ENCODE measurements at regions not wholly inside any gene's neighbourhood (a gene's known extent, or its start where the extent isn't known, plus 50 kb on each side); places are given as distances from the start of the nearest gene placed in this dataset.

DNA sequence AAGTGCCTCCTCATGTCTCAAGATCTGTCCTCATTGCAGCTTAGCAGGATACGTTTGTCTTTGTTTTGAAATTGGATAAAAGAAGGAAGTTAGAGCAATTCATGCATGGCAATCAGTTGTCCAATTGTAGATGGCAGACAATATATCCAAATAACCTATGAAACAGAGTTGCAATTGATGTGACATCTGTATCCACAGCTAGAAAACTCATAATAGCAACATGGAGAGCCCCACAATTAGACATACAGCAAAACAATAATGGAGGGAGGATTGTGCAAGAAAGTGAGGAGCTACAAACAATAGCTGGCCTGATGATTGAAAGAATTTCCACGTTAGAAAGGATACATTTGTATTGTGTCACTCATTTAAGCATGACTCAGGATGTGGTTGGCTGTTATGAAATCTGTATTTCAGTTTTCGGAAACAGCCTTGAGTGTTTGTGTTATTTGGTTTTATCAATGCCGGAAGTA is 132.0 kb downstream of the FAM174A start:
- TF ChIP-seq, protein P1, sequence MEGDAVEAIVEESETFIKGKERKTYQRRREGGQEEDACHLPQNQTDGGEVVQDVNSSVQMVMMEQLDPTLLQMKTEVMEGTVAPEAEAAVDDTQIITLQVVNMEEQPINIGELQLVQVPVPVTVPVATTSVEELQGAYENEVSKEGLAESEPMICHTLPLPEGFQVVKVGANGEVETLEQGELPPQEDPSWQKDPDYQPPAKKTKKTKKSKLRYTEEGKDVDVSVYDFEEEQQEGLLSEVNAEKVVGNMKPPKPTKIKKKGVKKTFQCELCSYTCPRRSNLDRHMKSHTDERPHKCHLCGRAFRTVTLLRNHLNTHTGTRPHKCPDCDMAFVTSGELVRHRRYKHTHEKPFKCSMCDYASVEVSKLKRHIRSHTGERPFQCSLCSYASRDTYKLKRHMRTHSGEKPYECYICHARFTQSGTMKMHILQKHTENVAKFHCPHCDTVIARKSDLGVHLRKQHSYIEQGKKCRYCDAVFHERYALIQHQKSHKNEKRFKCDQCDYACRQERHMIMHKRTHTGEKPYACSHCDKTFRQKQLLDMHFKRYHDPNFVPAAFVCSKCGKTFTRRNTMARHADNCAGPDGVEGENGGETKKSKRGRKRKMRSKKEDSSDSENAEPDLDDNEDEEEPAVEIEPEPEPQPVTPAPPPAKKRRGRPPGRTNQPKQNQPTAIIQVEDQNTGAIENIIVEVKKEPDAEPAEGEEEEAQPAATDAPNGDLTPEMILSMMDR (IDR thresholded peaks at IDR 0.05), result no peak
- TF ChIP-seq POLR2AphosphoS5 (IDR thresholded peaks at IDR 0.05; ENCODE audit: low read depth, low read length), result no peak
- TF ChIP-seq, protein P2, sequence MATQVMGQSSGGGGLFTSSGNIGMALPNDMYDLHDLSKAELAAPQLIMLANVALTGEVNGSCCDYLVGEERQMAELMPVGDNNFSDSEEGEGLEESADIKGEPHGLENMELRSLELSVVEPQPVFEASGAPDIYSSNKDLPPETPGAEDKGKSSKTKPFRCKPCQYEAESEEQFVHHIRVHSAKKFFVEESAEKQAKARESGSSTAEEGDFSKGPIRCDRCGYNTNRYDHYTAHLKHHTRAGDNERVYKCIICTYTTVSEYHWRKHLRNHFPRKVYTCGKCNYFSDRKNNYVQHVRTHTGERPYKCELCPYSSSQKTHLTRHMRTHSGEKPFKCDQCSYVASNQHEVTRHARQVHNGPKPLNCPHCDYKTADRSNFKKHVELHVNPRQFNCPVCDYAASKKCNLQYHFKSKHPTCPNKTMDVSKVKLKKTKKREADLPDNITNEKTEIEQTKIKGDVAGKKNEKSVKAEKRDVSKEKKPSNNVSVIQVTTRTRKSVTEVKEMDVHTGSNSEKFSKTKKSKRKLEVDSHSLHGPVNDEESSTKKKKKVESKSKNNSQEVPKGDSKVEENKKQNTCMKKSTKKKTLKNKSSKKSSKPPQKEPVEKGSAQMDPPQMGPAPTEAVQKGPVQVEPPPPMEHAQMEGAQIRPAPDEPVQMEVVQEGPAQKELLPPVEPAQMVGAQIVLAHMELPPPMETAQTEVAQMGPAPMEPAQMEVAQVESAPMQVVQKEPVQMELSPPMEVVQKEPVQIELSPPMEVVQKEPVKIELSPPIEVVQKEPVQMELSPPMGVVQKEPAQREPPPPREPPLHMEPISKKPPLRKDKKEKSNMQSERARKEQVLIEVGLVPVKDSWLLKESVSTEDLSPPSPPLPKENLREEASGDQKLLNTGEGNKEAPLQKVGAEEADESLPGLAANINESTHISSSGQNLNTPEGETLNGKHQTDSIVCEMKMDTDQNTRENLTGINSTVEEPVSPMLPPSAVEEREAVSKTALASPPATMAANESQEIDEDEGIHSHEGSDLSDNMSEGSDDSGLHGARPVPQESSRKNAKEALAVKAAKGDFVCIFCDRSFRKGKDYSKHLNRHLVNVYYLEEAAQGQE (IDR thresholded peaks at IDR 0.05; ENCODE audit: insufficient read depth in 1 of 2, low read depth in 2 of 2, low read length in 1 of 2), result no peak
- TF ChIP-seq TCF7L2 (IDR thresholded peaks at IDR 0.05; ENCODE audit: low read depth, low read length), result no peak
